NCI-H1436 (cell line): ENCODE measurements at regions not wholly inside any gene's neighbourhood (a gene's known extent, or its start where the extent isn't known, plus 50 kb on each side); places are given as distances from the start of the nearest gene placed in this dataset.
"Not testable (repeated sequence)": the region's sequence is repeated elsewhere in the genome, so short reads cannot be mapped to it uniquely, and the experiment has no call there.

ENCODE experiments used
- DNase-seq: peaks from one replicate; lab custom pipeline; 2025; lab: John Stamatoyannopoulos, UW

- no peak for DNase-seq
Observed at GRCh38 chr20:52098186-52098585, 93.4 kb downstream of the ZFP64 start.

- no peak for DNase-seq
Observed at GRCh38 chr20:52096117-52096516, 95.5 kb downstream of the ZFP64 start.

- no peak for DNase-seq
Observed at GRCh38 chr20:52094693-52095092, 96.9 kb downstream of the ZFP64 start.

- DNase-seq = no peak
Observed at GRCh38 chr20:52093575-52093974, 98.0 kb downstream of the ZFP64 start.

- no peak for DNase-seq
Observed at GRCh38 chr20:52090035-52090434, 101.5 kb downstream of the ZFP64 start.

- no peak for DNase-seq
Observed at GRCh38 chr20:52087471-52087870, 104.1 kb downstream of the ZFP64 start.

GRCh38 chr20:52086878-52087277, 104.7 kb downstream of the ZFP64 start:
- no peak for DNase-seq

- no peak for DNase-seq
Observed at GRCh38 chr20:52084727-52085126, 106.9 kb downstream of the ZFP64 start.

- DNase-seq = peak; percentile 17
Observed at GRCh38 chr20:52083627-52084232, 107.8 kb downstream of the ZFP64 start.

- no peak for DNase-seq
Observed at GRCh38 chr20:52082612-52083011, 109.0 kb downstream of the ZFP64 start.

GRCh38 chr20:52081791-52082190, 109.8 kb downstream of the ZFP64 start:
- no peak for DNase-seq

GRCh38 chr20:52081066-52081465, 110.5 kb downstream of the ZFP64 start:
- no peak for DNase-seq

- DNase-seq = no peak
Observed at GRCh38 chr20:52078289-52078688, 113.3 kb downstream of the ZFP64 start.

- DNase-seq = no peak
Observed at GRCh38 chr20:52076164-52076563, 115.4 kb downstream of the ZFP64 start.

GRCh38 chr20:52075400-52075799, 116.2 kb downstream of the ZFP64 start:
- no peak for DNase-seq

- DNase-seq = no peak
Observed at GRCh38 chr20:52071136-52071535, 120.4 kb downstream of the ZFP64 start.

- no peak for DNase-seq
Observed at GRCh38 chr20:52064931-52065330, 126.6 kb downstream of the ZFP64 start.

- no peak for DNase-seq
Observed at GRCh38 chr20:52062452-52063209, 128.9 kb downstream of the ZFP64 start.

GRCh38 chr20:52060794-52061714, 130.5 kb downstream of the ZFP64 start:
- no peak for DNase-seq

GRCh38 chr20:52057133-52057532, 134.4 kb downstream of the ZFP64 start:
- DNase-seq = not testable (repeated sequence)

GRCh38 chr20:52056203-52057062, 135.1 kb downstream of the ZFP64 start:
- DNase-seq = no peak

- DNase-seq = no peak
Observed at GRCh38 chr20:52054123-52054522, 137.5 kb downstream of the ZFP64 start.
